Keratinocyte (primary cell): ENCODE measurements at regions not wholly inside any gene's neighbourhood (a gene's known extent, or its start where the extent isn't known, plus 50 kb on each side); places are given as distances from the start of the nearest gene placed in this dataset.

Experiments
- EZH2 ChIP-seq: IDR thresholded peaks from one replicate; pipeline ENCODE4 v1.6.1; 2012; ENCODE audit warnings: inconsistent platforms, mild to moderate bottlenecking, low read length, moderate library complexity
- TF ChIP-seq, protein P1 (sequence below), 3 experiments: IDR thresholded peaks in 1 of 3; conservative IDR thresholded peaks in 1 of 3; optimal IDR thresholded peaks in 1 of 3; 2 replicates in 2 of 3; 3 replicates in 1 of 3; pipeline versions ENCODE3 to v1.5.1; 2011; ENCODE audit warnings: low read length in 3 of 3, mild to moderate bottlenecking in 3 of 3, moderate library complexity in 2 of 3, control low read depth in 1 of 3, inconsistent platforms in 1 of 3; ENCODE audit not compliant: insufficient read depth in 2 of 3; ENCODE audit errors: extremely low read depth in 1 of 3

GRCh38 chr5:120917214-120917758 lies 453.2 kb downstream of the PRR16 start:
- TF ChIP-seq, protein P1, sequence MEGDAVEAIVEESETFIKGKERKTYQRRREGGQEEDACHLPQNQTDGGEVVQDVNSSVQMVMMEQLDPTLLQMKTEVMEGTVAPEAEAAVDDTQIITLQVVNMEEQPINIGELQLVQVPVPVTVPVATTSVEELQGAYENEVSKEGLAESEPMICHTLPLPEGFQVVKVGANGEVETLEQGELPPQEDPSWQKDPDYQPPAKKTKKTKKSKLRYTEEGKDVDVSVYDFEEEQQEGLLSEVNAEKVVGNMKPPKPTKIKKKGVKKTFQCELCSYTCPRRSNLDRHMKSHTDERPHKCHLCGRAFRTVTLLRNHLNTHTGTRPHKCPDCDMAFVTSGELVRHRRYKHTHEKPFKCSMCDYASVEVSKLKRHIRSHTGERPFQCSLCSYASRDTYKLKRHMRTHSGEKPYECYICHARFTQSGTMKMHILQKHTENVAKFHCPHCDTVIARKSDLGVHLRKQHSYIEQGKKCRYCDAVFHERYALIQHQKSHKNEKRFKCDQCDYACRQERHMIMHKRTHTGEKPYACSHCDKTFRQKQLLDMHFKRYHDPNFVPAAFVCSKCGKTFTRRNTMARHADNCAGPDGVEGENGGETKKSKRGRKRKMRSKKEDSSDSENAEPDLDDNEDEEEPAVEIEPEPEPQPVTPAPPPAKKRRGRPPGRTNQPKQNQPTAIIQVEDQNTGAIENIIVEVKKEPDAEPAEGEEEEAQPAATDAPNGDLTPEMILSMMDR (optimal IDR thresholded peaks at IDR 0.05 in 1 of 3, IDR thresholded peaks at IDR 0.05 in 1 of 3, conservative IDR thresholded peaks at IDR 0.05 in 1 of 3; ENCODE audit: extremely low read depth in 1 of 3, insufficient read depth in 2 of 3, low read length in 3 of 3), result no peak
- no peak for TF ChIP-seq EZH2
